GM21381 (cell line): ENCODE measurements at regions not wholly inside any gene's neighbourhood (a gene's known extent, or its start where the extent isn't known, plus 50 kb on each side); places are given as distances from the start of the nearest gene placed in this dataset.

Experiments
- ATAC-seq: cut with Tn5 transposase; IDR thresholded peaks from one replicate; pipeline ENCODE4 v1.9.1; 2021; ENCODE audit warnings: mild to moderate bottlenecking, moderate library complexity; ENCODE audit not compliant: unreplicated experiment

DNA sequence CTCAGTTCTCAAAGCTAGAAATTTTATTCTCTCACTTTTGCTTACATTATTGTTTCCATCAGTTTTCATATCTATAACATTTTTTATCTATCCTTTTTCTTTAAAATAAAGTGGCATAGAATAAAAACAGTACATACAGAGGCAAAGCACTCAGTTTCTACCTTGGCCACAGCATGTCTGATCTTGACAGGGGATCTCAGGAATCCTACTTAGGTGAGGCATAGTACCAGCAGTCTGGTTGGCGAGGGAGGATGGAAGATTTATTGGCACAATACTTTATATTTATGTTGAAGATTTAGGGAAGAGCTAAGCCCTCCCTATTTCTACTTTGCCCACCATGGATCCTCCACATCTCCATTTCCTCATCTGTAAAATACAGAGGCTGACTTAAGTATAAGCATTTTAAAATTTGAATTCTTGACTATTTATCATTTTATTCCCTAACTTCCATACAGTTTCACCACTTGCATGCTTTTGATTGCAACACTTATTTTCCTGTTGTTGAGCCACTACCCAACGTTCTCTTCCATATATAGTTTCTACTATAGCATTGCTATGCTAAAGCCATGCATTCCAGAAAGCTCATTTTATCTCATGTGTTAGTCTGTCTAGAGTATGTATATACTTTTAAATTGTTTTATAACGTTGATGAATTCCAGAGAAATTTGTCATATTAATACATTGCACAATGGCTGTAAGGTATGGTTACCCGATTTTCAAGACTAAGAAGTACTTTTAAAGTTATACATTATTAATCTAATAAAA lies 506.7 kb downstream of the KCTD12 start:
- no peak for ATAC-seq

DNA sequence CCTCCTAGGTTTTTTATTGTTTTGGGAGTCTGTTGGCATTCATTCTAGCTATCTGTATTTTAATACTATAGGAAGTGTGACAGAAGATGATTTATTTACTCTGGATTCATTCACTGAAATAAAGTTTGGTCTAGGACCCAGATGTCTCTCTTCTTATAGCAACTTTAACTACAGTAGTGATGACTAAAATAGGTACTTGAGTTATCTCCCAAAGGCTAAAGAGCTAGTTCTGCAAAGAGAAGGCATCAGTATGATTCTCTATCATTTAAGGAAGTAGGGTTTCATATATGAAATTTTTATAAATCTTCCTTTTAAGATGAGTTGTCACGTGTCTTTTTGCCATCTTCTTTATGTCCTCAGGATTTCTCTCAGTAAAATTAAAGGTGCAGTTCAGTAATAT lies 507.4 kb downstream of the KCTD12 start:
- no peak for ATAC-seq

DNA sequence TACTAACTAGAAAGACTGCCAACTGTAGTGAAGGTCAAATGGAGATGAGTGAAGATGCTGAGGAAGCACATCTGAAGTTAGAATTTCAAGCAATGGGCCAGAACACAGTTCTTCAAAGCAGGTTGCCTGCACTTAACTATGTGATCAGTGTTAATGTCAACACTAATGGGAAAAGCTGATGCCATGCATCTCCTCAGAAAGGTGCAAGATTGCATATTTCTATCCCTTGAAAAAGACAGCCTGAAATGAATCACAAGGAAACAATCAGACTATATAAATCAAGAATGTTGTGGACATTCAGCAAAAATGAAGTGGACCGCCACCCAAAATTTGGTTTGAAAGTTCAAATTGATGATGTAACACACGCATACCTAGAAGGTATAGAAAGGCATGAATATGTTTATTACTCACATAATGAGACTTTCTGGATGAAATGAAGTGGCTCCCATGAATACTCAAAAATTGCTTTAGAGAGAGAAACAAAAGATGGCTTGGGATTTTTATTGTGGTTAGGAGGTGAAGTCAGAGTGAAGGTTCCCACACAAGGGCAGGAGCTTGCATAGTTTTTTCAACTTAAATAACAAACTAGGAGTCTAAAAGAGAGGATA lies 522.4 kb downstream of the KCTD12 start:
- no peak for ATAC-seq

DNA sequence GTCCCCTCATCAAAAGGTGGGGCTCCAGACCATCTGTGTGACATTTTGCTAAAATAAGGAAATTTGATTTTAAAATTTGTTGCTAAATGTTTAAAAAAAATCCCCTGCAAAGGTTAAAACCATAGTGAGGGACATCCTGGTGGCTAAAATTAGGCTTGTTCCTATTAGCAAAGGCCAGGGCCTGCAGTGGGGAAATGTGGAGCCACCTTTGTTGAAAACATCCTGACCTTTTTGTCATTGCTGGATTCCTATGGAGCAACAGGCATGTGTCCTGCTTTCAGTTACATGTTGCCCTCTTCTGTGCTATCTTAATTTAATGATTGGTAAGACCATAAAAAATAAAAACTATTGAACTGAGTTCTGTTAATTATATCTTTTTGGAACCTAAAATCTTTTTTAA lies 524.3 kb downstream of the KCTD12 start:
- no peak for ATAC-seq

DNA sequence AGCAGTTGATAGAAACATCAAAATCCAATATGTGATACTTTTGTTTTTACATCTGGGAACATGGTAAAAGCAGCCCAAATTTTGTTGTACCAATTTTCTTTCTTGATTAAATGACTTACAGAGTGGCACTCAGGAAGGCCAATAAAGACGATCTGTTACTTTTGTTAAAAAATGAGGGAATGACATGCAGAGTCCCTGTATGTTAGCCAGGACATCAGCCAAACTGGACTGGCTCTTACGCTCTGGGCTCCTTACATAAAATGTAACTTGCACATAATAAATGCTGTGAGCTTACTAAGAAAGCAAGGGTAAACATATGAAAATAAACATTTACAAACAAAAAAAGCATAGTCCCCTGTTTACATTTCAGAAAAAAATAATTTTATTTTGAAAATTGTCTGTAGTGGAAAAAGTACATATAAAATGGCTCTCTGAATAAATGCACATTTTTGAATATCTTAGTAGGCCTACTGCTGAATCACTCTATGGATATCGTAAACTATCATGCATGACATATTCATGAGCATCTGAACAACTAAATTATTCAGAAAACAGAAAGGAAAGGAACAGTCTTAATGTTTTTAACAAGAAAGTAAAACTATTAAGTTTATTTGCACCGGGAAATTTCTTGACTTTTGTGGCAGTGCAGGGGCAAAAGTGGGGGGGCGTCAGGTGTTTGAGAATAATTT lies 534.5 kb downstream of the KCTD12 start:
- ATAC-seq = no peak

DNA sequence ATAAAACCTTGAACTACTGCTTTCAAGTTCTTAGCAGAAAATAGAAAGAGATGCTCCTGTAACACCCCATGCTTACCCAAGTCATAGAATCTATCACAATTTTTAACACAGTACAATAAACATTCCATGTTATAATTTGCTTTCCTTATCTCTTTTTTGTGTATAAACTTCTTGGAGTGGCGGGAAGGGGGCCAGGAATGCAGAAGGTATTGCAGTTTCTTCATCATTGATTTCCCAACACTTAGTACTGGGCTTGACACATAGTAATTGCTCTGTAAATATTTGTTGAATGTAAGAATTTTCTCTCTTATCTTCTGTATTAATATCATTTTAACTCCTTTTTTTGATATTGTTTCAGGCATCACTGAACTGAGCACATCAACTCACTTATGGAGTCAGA lies 535.8 kb downstream of the KCTD12 start:
- no peak for ATAC-seq

DNA sequence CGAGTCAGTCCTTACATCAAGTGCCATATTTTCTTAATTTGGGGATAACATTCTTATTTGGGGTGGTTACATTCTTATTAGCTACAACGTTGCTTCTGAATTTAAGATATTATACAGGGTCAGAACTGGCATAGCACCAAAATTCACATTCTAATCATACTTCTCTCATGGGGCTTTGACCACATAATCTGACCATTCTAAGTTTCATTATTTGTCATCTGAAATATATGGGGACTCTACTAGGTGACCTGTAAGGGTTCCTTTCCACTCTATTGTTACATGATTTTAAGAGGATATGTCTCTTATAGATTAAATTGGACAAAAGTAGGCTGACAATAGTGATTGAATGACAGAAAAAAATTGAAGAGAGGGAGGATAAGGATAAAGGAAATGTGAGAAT lies 536.5 kb downstream of the KCTD12 start:
- no peak for ATAC-seq

DNA sequence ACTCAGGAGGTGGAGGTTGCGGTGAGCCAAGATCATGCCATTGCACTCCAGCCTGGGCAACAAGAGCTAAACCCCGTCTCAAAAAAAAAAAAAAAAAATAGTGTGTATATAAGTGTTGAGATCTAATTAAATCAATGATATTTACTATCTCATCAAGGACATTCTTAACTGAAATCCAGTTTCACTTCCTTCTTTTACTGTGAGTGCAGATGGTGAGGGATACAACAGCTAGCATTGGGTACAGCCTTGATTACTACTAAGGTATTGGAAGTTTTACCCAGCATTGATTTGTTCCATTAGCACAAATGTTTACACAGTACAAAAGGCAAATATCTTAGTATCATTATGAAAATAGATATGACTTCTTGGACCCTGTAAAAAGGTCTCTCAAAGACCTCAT lies 546.6 kb downstream of the KCTD12 start:
- no peak for ATAC-seq

DNA sequence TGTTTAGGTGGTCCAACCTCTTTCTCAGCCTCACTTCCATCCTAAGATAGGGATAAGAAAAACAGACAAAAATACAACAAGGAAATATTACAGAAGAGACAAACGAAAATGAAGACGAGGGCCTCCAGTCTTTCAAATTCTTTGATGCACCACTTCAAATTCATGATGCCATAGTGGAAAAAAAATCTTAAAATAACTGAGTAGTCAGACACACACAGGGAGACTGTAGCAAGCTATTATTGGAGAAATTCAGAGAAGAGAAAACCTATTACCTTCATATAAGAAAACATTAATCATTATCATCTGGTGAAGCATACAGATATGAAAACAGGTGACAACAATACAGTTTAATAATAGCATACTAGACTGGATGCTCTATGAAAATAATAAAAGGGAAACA lies 548.2 kb downstream of the KCTD12 start:
- no peak for ATAC-seq

DNA sequence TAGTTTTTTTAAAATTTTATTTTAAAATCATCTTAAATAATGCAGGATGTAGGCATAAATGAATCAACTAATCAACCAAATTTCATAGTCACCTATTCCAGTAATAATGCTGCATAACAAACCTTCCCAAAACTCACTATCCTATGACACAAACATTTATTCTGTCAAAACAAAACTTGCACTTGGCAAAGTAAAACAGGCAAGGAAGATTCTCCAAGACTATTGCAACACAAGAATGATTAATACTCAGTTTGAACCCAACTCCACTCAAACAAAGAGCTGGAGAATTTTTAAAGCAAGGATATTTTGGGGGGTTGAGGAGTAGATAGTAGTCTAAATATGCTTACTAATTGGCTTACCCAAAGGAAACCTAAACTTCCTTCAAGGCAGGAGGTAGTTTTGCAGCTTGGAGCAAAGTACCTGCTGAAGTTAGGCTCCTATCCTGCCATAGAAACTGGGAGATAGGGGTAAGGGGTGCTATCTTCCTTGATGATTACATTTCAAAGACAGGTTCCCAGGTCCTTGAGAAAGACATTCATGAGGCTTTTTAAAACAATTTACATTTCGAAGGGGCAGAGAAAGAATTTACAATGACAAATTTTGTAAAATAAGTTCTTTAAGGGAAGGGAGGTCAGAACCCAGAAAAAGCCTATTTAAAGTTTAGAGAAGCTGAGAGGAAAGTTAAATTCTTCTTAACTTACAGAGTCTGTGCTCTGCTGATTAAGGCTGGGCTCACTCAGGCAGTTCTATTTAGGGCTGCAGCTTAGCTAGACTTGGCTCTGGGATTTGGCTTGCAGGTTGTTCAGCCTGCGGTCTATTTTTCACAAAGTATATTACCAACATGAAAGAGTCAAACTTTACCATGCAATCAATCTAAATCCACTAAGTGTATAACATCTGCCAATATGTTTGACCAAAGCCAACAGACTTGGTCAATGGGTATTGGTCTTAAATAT lies 549.0 kb downstream of the KCTD12 start:
- ATAC-seq = no peak

DNA sequence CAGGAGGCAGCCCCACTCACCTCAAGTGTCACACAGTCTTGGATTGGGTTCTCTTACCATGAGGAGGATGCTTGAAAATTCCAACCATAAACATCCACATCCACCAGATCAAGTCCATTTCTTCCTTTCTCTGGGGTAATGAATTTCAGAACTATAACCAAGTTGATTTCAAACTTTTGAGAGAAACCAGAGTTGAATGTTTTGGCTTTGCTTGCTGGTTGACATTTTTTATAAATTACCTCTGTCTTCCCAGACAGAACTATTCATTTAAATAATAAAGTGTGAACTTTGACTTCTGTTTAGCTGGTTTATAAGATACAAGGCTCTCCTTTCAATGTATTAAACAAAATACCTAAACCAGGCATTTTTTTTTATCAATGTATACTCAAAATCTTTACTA lies 550.7 kb downstream of the KCTD12 start:
- no peak for ATAC-seq

DNA sequence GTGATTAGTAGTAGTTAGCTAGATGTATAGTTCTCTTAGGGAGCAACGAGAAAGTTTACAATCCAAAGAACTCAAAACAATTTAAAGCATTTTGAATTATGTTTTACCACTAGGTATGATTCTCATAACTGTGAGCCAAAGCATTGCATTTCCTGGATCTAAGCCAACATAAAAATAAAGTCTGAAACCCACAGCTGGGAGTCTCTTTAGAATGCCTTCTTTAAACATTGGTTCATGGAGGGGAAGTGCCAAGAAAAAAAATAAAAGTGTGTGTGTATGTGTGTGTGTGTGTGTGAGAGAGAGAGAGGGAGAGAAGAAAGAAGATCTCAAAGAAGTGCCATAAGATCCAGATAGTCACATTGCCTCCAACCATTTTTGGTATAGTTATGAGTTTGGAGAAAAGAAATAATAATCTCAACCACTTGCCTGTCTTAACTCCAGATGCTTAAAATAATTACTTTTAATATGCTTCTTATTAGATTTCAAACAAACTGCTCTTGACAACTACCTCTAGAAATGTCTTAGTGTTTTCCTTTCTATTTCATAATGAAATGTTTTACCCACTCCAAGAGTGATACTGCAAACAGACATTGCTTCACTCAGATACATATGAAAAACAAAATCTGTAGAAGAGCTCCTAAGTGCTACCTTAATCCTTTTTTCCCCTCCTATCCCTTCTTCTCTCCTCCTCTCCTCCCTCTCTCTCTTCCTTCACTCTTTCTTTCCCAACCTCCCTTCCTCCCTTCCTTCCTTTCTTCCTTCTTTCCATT lies 554.1 kb downstream of the KCTD12 start:
- no peak for ATAC-seq

DNA sequence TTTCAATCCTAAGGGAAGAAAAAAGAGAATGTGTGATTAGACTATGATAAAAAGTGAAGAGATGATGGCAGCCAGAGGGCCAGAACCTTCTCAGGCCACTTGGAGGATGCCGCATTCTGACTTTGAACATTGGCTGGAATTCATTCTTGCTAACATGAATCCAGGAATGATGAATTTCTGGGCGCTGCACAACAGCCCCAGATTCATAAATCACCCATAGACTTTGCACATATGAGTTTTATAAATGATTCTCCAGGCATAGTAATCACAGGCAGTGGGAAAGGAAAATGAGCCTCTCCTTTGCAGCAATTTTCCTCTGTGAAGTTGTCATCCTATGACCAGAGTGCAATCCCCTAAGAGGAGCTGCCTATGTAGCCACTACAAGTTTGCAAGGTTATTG lies 555.4 kb downstream of the KCTD12 start:
- ATAC-seq = no peak

DNA sequence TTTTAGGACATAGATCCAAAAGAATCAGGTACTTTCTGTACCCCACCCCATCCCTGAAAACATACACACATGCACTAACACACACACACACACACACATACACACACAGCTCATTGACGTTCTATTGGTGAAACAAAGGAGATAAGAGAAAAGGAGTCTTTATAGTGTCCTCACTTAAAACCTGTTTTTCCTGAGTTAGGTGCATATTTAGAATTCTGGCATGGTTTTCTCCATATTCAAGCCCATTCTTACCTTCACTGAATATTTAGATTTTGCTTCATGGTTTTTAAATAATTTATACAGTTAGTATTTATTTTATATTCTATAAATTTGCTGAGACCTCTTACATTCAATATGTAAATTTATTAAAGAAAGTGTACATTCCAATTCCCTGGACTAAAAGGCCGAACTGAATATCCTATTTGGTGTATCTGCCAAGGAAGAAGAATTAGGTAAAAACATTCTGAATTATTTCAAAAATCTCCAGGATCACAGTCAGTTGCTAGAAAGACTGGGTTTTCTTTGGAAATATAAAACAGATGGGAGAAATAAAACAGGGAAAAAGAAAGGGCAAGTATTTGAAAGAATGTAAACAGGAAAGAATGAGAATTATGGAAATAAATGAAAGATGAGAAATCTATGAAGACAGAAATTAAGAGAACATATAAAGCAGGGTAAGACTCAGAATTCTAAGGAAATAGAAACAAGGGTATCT lies 556.2 kb downstream of the KCTD12 start:
- ATAC-seq = no peak

DNA sequence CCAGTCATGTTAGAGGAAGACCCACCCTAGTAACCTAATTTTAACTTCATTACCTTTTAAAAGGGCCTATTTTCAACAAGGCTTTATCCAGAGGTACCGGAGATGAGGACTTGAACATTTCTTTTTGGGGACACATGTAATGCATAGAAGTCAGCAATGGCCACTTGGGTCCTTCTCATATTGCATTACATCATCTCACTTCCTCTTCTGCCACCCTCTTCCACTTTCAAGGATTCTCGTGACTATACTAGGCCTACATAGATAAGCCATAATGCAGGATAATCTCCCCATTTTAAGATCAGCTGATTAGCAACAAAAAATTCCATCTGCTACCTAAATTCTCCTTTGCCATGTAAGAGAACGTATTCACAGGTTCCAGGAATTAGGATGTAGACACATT lies 557.2 kb downstream of the KCTD12 start:
- no peak for ATAC-seq

DNA sequence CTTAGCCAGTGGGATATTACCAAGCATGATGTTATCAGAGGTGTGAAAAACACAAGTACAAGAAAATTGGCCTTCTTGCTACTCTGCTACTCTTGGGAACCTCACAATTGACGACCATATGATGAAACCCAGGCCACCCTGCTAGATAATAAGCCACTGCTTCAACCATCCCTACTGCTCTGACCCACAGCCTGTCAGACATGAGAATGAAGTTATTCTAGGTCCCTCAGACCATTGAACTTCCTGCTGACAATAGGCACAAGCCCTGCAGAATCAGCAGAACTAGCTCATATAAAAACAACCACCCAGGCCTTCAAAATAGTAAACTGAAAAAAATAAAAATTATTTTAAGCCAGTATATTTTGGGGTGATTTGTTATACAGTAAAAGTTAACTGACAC lies 559.9 kb downstream of the KCTD12 start:
- ATAC-seq = no peak

DNA sequence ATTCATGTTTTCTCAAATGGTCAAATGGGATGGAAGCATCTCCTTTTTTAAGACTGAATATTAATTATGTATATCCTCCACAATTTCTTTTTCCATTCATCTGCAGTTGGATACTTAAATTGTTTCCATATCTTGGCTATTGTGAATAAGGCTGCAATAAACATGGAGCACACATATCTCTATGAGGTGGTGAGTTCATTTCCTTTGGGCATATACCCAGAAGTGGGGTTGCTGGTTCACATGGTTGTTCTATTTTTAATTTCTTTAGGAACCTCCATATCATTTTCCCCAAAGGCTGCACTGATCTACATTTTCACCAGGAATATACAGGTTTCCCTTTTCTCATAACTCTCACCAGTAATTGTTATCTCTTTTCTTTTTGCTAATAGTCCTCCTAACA lies 566.3 kb downstream of the KCTD12 start:
- ATAC-seq = no peak

DNA sequence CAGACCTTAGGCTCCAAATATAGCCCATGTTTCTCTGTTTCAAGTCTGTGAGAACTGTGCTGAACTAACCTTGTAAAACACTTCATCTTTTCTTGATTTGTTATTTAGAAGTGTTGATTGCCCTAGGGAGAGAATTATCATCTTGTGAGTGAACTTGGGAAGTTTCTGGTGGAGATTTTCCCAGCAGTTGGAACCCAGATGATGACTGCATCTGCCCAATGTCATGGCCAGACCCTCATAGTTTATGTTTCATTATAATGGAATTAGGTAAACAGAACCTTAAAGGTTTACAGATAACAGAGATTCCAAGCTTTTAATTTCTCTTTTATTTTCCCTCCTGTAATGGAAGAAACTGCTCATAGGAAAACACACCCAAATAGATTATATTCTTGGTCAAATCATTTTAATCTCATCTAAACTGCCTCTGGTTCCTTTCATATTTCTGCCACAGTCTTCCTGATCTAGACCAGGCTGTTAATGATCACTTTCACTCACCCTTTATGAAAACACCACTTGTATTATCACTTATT lies 569.1 kb downstream of the KCTD12 start:
- no peak for ATAC-seq

DNA sequence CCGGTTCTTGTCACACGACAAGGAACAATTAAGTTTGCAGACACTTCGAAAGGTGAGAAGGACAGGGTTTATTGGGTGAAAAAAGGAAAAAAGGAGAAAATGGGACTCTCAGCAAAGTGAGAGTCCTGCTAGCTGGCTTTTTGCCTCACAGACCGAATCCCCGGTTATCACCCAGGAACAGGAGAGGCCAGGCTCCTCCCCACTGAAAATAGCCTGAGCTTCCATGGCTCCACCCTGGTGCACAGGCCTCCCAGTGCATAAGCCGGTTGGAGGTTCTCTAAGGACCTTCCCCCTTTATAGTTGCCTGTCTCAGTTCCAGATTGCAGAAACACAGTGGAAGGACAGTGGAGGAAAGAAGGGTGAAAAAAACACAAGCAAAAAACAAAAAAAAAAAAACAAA lies 571.7 kb downstream of the KCTD12 start:
- no peak for ATAC-seq

DNA sequence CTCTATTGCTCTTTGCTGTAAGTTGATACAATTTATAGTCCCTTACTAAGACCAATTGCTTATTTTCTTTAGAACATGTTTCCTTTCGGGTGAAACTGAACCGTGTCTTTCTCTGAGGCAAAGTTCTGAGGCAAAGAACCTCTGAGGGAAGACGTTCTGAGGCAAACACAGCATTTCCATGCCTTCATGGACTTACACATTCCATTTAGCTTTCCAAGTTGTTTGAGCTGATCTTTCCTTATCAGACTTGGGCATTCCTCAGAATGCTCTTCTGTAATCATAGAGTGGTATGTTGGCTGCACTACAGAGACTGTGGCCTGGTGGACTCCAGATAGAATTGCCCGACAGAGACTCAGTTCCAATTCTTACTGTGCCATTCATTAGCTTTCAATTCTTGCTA lies 579.1 kb downstream of the KCTD12 start:
- no peak for ATAC-seq
